B cell (primary cell): ENCODE measurements at regions not wholly inside any gene's neighbourhood (a gene's known extent, or its start where the extent isn't known, plus 50 kb on each side); places are given as distances from the start of the nearest gene placed in this dataset.

Source experiments
- ATAC-seq: fragments of 200-7000 bp; cut with Tn5 transposase; one replicate; pipeline ENCODE4 v1.10.0; 2021; ENCODE audit warnings: low read depth, mild to moderate bottlenecking, moderate number of reproducible peaks, moderate library complexity
- CTCF ChIA-PET: fragments of 350-600 bp; sonication (Branson Sonifier 250); formaldehyde crosslinking; loops from one replicate; lab custom pipeline; 2021; ENCODE audit warnings: antibody characterized with exemption, inconsistent platforms; lab: Charles Lee
- POLR2A ChIA-PET: fragments of 350-600 bp; sonication (Branson Sonifier 250); formaldehyde crosslinking; loops from one replicate; lab custom pipeline; 2021; ENCODE audit warnings: antibody characterized with exemption; lab: Charles Lee
- DNase-seq: peaks from one replicate; pipeline ENCODE4 v3.0.0; 2013
- H2AFZ ChIP-seq: 2 replicates; pipeline ENCODE4 v1.6.1; 2012; ENCODE audit warnings: mild to moderate bottlenecking, low read depth, low read length; ENCODE audit not compliant: insufficient read depth, poor library complexity, severe bottlenecking
- H3K27ac ChIP-seq, 2 donors: 1 replicate in 1 of 2; 2 replicates in 1 of 2; pipeline ENCODE4 v1.5.1; 2012 to 2013; ENCODE audit warnings: low read length in 2 of 2, mild to moderate bottlenecking in 2 of 2, moderate library complexity in 1 of 2
- H3K27me3 ChIP-seq, 4 experiments: fragments of 200-600 bp in 1 of 4; sonication (generic) in 1 of 4; replicated peaks in 1 of 4; 1 replicate in 2 of 4; 2 replicates in 2 of 4; pipeline versions ENCODE4 v1.6.1 to v1.7.0; 2013 to 2016; ENCODE audit warnings: low read length in 3 of 4, mild to moderate bottlenecking in 2 of 4, mixed read lengths in 1 of 4, moderate library complexity in 1 of 4; ENCODE audit not compliant: insufficient read depth in 4 of 4, control insufficient read depth in 3 of 4; ENCODE audit errors: control extremely low read depth in 1 of 4
- H3K36me3 ChIP-seq, 2 experiments: replicated peaks in 1 of 2; 1 replicate in 1 of 2; 2 replicates in 1 of 2; pipeline versions ENCODE4 v1.6.1 to v1.7.1; 2013; ENCODE audit warnings: low read length in 1 of 2; ENCODE audit not compliant: insufficient read depth in 2 of 2, control insufficient read depth in 1 of 2; ENCODE audit errors: control extremely low read depth in 1 of 2, extremely low read depth in 1 of 2
- H3K4me1 ChIP-seq, 2 donors: fragments of 200-600 bp in 1 of 2; sonication (generic) in 1 of 2; 1 replicate in 1 of 2; 2 replicates in 1 of 2; pipeline versions ENCODE4 v1.5.1 to v1.6.1; 2013 to 2017; ENCODE audit warnings: low read length in 2 of 2; ENCODE audit not compliant: control insufficient read depth in 2 of 2, insufficient read depth in 2 of 2
- H3K4me2 ChIP-seq: replicated peaks from 2 replicates; pipeline ENCODE3; 2012; ENCODE audit warnings: mild to moderate bottlenecking, low read depth, low read length; ENCODE audit not compliant: poor library complexity, severe bottlenecking
- H3K4me3 ChIP-seq, 5 experiments: fragments of 200-600 bp in 1 of 5; sonication (generic) in 1 of 5; 1 replicate in 3 of 5; 2 replicates in 2 of 5; pipeline versions ENCODE4 v1.5.1 to v1.7.0; 2011 to 2016; ENCODE audit warnings: low read length in 4 of 5, mild to moderate bottlenecking in 4 of 5, low read depth in 2 of 5, control low read depth in 1 of 5, moderate library complexity in 1 of 5; ENCODE audit not compliant: insufficient read depth in 1 of 5; ENCODE audit errors: control extremely low read depth in 1 of 5, extremely low read depth in 1 of 5
- H3K79me2 ChIP-seq: fragments of 200-600 bp; sonication (generic); one replicate; pipeline ENCODE4 v1.6.0; 2016; ENCODE audit warnings: low read length; ENCODE audit not compliant: control insufficient read depth, insufficient read depth
- H3K9ac ChIP-seq: fragments of 200-600 bp; sonication (generic); 2 replicates; pipeline ENCODE4 v1.6.1; 2017; ENCODE audit warnings: mild to moderate bottlenecking, low read length, moderate library complexity
- H3K9me3 ChIP-seq, 3 donors: one replicate each; pipeline versions ENCODE4 v1.6.1 to v1.7.1; 2013; ENCODE audit warnings: low read length in 2 of 3; ENCODE audit not compliant: control insufficient read depth in 2 of 3, insufficient read depth in 1 of 3; ENCODE audit errors: control extremely low read depth in 1 of 3
- H4K20me1 ChIP-seq: 2 replicates; pipeline ENCODE4 v1.6.0; 2012; ENCODE audit warnings: mild to moderate bottlenecking, low read length; ENCODE audit not compliant: insufficient read depth, control insufficient read depth, poor library complexity, severe bottlenecking
- H3K27ac Mint-ChIP-seq: one replicate; pipeline ENCODE4 v1.8.0; 2021; ENCODE audit warnings: mixed read lengths
- H3K27me3 Mint-ChIP-seq: one replicate; pipeline ENCODE4 v1.8.0; 2021; ENCODE audit warnings: mixed read lengths
- H3K4me1 Mint-ChIP-seq: one replicate; pipeline ENCODE4 v1.8.0; 2021; ENCODE audit warnings: mixed read lengths
- H3K4me3 Mint-ChIP-seq: one replicate; pipeline ENCODE4 v1.8.0; 2021; ENCODE audit warnings: mixed read lengths
- H3K9me3 Mint-ChIP-seq: one replicate; pipeline ENCODE4 v1.8.0; 2022; ENCODE audit warnings: mixed read lengths; ENCODE audit not compliant: insufficient read depth
- EZH2 ChIP-seq: IDR thresholded peaks from 2 replicates; pipeline ENCODE4 v1.6.1; 2012; ENCODE audit warnings: borderline replicate concordance, low read depth, mild to moderate bottlenecking, moderate library complexity, low read length; ENCODE audit not compliant: insufficient read depth, poor library complexity, severe bottlenecking
- WGBS: methylation state at CpG from one replicate; pipeline ENCODE4 v1.1.5; 2013; ENCODE audit warnings: missing lambda C conversion rate; ENCODE audit not compliant: insufficient coverage; 5-methylcytosine and 5-hydroxymethylcytosine counted together
- intact Hi-C: fragments of 100-400 bp; cut with micrococcal nuclease; formaldehyde crosslinking; loops from one replicate; pipeline ENCODE4 v1.10.0; 2022
- TF ChIP-seq, protein P1 (sequence below): fragments of 200-600 bp; IDR thresholded peaks from one replicate; pipeline ENCODE4 v1.8.0; 2022; ENCODE audit warnings: antibody characterized with exemption, mild to moderate bottlenecking

GRCh38 chr3:145639875-145640274 is 521.1 kb downstream of the PLOD2 start:
- Mint-ChIP-seq H3K27ac (no peak overlapping the region), H3K9me3 (no peaks in the 10 kb centered on the region)
- intact Hi-C loops, result no loop called here

GRCh38 chr3:145648396-145648795 is 512.6 kb downstream of the PLOD2 start:
- no peak overlapping the region for H3K27ac Mint-ChIP-seq
- Histone ChIP-seq H3K27me3 (no peaks in the 10 kb centered on the region), H3K4me3 (no peak overlapping the region), H3K9me3 (no peaks in the 10 kb centered on the region), H3K79me2 (no peaks in the 10 kb centered on the region), H3K4me1 (no peaks in the 10 kb centered on the region), H2AFZ (no peak overlapping the region), H3K9ac (no peak overlapping the region), H3K4me2 (no peak overlapping the region), H3K27ac (no peak overlapping the region), H4K20me1 (no peaks in the 10 kb centered on the region), H3K36me3 (no peaks in the 10 kb centered on the region)
- ATAC-seq, result no peak
- DNase-seq, result no peak
- TF ChIP-seq EZH2, result no peak
- TF ChIP-seq, protein P1, sequence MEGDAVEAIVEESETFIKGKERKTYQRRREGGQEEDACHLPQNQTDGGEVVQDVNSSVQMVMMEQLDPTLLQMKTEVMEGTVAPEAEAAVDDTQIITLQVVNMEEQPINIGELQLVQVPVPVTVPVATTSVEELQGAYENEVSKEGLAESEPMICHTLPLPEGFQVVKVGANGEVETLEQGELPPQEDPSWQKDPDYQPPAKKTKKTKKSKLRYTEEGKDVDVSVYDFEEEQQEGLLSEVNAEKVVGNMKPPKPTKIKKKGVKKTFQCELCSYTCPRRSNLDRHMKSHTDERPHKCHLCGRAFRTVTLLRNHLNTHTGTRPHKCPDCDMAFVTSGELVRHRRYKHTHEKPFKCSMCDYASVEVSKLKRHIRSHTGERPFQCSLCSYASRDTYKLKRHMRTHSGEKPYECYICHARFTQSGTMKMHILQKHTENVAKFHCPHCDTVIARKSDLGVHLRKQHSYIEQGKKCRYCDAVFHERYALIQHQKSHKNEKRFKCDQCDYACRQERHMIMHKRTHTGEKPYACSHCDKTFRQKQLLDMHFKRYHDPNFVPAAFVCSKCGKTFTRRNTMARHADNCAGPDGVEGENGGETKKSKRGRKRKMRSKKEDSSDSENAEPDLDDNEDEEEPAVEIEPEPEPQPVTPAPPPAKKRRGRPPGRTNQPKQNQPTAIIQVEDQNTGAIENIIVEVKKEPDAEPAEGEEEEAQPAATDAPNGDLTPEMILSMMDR, result no peak
- POLR2A ChIA-PET, result no interaction called here
- CTCF ChIA-PET, result no interaction called here
- peaks cover 2% of the 10 kb centered on the region for H3K9me3 Mint-ChIP-seq
- no peaks in the 10 kb centered on the region for H3K27me3 Mint-ChIP-seq
- no peak overlapping the region for H3K4me3 Mint-ChIP-seq
- intact Hi-C loops, result no loop called here
- no peaks in the 10 kb centered on the region for H3K4me1 Mint-ChIP-seq

More at GRCh38 chr3:145639875-145640274, 521.1 kb downstream of the PLOD2 start:
- TF ChIP-seq EZH2, result no peak
- TF ChIP-seq, protein P1, result no peak
- no peaks in the 10 kb centered on the region for H3K79me2 ChIP-seq
- CTCF ChIA-PET, result no interaction called here
- ATAC-seq, result no peak
- DNase-seq, result no peak
- H3K9me3 ChIP-seq, result no peaks in the 10 kb centered on the region
- no peaks in the 10 kb centered on the region for H3K36me3 ChIP-seq
- WGBS, result 90% methylated on average over 3 of the region's 3 CpGs
- H3K9ac ChIP-seq, result no peak overlapping the region
- H3K27me3 ChIP-seq, result no peaks in the 10 kb centered on the region
- Mint-ChIP-seq H3K27me3 (no peaks in the 10 kb centered on the region), H3K4me1 (no peaks in the 10 kb centered on the region), H3K4me3 (no peak overlapping the region)
- no peak overlapping the region for H3K27ac ChIP-seq
- H3K4me1 ChIP-seq, result no peaks in the 10 kb centered on the region
- H4K20me1 ChIP-seq, result no peaks in the 10 kb centered on the region
- H3K4me2 ChIP-seq, result no peak overlapping the region
- H2AFZ ChIP-seq, result no peak overlapping the region
- H3K4me3 ChIP-seq, result no peak overlapping the region
- POLR2A ChIA-PET, result no interaction called here
